ENCODE measurements at regions not wholly inside any gene's neighbourhood (a gene's known extent, or its start where the extent isn't known, plus 50 kb on each side); places are given as distances from the start of the nearest gene placed in this dataset.

DNA sequence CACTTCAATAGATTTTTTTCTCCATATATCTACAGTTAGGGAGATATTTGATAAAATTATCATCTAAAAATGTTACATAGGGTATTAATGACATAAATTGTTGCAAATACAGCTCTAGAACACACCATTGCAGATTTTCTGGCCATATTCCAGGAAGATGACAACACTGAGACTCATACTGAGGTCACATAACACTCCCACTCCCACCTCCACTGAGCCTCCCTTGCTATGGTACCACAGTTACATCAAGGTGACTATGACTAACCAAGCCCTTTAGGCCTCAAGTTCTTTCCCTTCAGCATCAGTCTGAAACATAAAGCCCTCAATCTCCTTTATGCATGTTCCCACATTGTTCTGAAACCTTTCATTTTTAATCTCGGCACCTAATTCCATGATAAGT is 932.0 kb upstream of the IGFBP7 start:
- WGBS (ENCODE audit: low lambda C conversion rate): 4% methylated on average over 1 of the region's 1 CpG
- no peak for ATAC-seq
- no peaks in the 10 kb centered on the region for H3K27me3 ChIP-seq (ENCODE audit: control insufficient read depth in 1 of 2, insufficient read depth in 2 of 2, low read length in 2 of 2)
- peaks cover 67% of the 10 kb centered on the region for H3K9me3 ChIP-seq (ENCODE audit: low read length)
- no peak for FAIRE-seq
- H3K4me3 ChIP-seq (replicated peaks in 1 of 3; ENCODE audit: insufficient read depth in 1 of 3, low read depth in 2 of 3, low read length in 3 of 3): no peak overlapping the region
- ChIA-PET CTCF (ENCODE audit: low intra/inter-chr PET ratio, low total read pairs) (no interaction called here), POLR2A (no interaction called here)
- BruUV-seq (replicated peaks): no TSS peak
- H2AFZ ChIP-seq (ENCODE audit: low read length): no peak overlapping the region
- H3K9ac ChIP-seq (ENCODE audit: insufficient read depth, low read depth, low read length): no peak overlapping the region
- no peak for TF ChIP-seq ZNF326 (CRISPR knock-in tag; IDR thresholded peaks at IDR 0.05; ENCODE audit: borderline replicate concordance)
- no peak for TF ChIP-seq ZFP1 (CRISPR knock-in tag; IDR thresholded peaks at IDR 0.05)
- TF ChIP-seq SYNCRIP (IDR thresholded peaks at IDR 0.05; ENCODE audit: insufficient read depth, low read depth, low read length): no peak
- TF ChIP-seq ZNF747 (CRISPR knock-in tag; IDR thresholded peaks at IDR 0.05; ENCODE audit: borderline replicate concordance): no peak
- TF ChIP-seq ZNF891 (CRISPR knock-in tag; IDR thresholded peaks at IDR 0.05): no peak
- no peak for TF ChIP-seq JUNB (CRISPR knock-in tag; IDR thresholded peaks at IDR 0.05; ENCODE audit: borderline replicate concordance)
- no peak for TF ChIP-seq ADNP (CRISPR knock-in tag; IDR thresholded peaks at IDR 0.05)
- no peak for TF ChIP-seq ZSCAN30 (CRISPR knock-in tag; IDR thresholded peaks at IDR 0.05)
- no peak for TF ChIP-seq DPF2 (CRISPR knock-in tag; IDR thresholded peaks at IDR 0.05; ENCODE audit: borderline replicate concordance, low read depth)
- no peak for TF ChIP-seq ZBTB20 (CRISPR knock-in tag; IDR thresholded peaks at IDR 0.05; ENCODE audit: borderline replicate concordance, low read depth)
- no peak for TF ChIP-seq SP2 (CRISPR knock-in tag; IDR thresholded peaks at IDR 0.05)
- TF ChIP-seq TEAD3 (CRISPR knock-in tag; optimal IDR thresholded peaks at IDR 0.05; ENCODE audit: borderline replicate concordance): no peak
- TF ChIP-seq KMT2B (CRISPR knock-in tag; IDR thresholded peaks at IDR 0.05): no peak
- no peak overlapping the region for H3K4me2 ChIP-seq (ENCODE audit: low read depth, low read length)
- no peaks in the 10 kb centered on the region for H3K4me1 ChIP-seq (ENCODE audit: insufficient read depth, low read length)
- no peak overlapping the region for H3K27ac ChIP-seq (ENCODE audit: extremely low read length, insufficient read depth, low read length)
- H4K20me1 ChIP-seq (ENCODE audit: insufficient read depth, low read length): no peaks in the 10 kb centered on the region
- H3K79me2 ChIP-seq (ENCODE audit: insufficient read depth, low read length): no peaks in the 10 kb centered on the region
- no peaks in the 10 kb centered on the region for H3K36me3 ChIP-seq (replicated peaks in 1 of 2; ENCODE audit: control insufficient read depth in 1 of 2, insufficient read depth in 2 of 2, low read length in 2 of 2)
- in situ Hi-C loops (cut with HindIII; ENCODE audit: extremely low pct_ligation_motif_present, low pct_unique_long_range_greater_than_20kb): no loop called here
- no peak for DNase-seq (ENCODE audit: low spot score)
- intact Hi-C loops (cut with micrococcal nuclease; ENCODE audit: unreplicated experiment): no loop called here

Data from HepG2 (cell line).